ENCODE measurements at regions not wholly inside any gene's neighbourhood (a gene's known extent, or its start where the extent isn't known, plus 50 kb on each side); places are given as distances from the start of the nearest gene placed in this dataset.

- Histone ChIP-seq H3K4me3 (ENCODE audit: low read length in 3 of 3) (no peak overlapping the region), H3K9ac (ENCODE audit: low read length in 3 of 3) (no peak overlapping the region), H3K36me3 (ENCODE audit: control insufficient read depth in 2 of 3, insufficient read depth in 3 of 3, low read length in 3 of 3) (no peaks in the 10 kb centered on the region), H3K27me3 (ENCODE audit: control insufficient read depth, insufficient read depth, low read length) (no peaks in the 10 kb centered on the region), H3K27ac (ENCODE audit: low read depth in 2 of 2, low read length in 2 of 2) (no peak overlapping the region), H3K4me1 (ENCODE audit: control insufficient read depth in 2 of 3, insufficient read depth in 2 of 3, low read depth in 1 of 3, low read length in 3 of 3) (peaks cover 0 to 5% (median 4%) of the 10 kb centered on the region in 3 donors), H3K9me3 (ENCODE audit: control insufficient read depth in 2 of 3, insufficient read depth in 1 of 3, low read length in 3 of 3) (no peaks in the 10 kb centered on the region)
- peak in 4 of 5 donors; percentile 74 to 82 (median 78) for DNase-seq
- TF ChIP-seq, protein P1, sequence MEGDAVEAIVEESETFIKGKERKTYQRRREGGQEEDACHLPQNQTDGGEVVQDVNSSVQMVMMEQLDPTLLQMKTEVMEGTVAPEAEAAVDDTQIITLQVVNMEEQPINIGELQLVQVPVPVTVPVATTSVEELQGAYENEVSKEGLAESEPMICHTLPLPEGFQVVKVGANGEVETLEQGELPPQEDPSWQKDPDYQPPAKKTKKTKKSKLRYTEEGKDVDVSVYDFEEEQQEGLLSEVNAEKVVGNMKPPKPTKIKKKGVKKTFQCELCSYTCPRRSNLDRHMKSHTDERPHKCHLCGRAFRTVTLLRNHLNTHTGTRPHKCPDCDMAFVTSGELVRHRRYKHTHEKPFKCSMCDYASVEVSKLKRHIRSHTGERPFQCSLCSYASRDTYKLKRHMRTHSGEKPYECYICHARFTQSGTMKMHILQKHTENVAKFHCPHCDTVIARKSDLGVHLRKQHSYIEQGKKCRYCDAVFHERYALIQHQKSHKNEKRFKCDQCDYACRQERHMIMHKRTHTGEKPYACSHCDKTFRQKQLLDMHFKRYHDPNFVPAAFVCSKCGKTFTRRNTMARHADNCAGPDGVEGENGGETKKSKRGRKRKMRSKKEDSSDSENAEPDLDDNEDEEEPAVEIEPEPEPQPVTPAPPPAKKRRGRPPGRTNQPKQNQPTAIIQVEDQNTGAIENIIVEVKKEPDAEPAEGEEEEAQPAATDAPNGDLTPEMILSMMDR (IDR thresholded peaks at IDR 0.05; ENCODE audit: borderline replicate concordance, extremely low read depth, insufficient read depth), result no peak
- intact Hi-C loops (cut with DNase I), result no loop called here
- FAIRE-seq, result no peak
Measured at GRCh38 chr1:10890491-10891071, 94.1 kb upstream of the CASZ1 start.

DNA sequence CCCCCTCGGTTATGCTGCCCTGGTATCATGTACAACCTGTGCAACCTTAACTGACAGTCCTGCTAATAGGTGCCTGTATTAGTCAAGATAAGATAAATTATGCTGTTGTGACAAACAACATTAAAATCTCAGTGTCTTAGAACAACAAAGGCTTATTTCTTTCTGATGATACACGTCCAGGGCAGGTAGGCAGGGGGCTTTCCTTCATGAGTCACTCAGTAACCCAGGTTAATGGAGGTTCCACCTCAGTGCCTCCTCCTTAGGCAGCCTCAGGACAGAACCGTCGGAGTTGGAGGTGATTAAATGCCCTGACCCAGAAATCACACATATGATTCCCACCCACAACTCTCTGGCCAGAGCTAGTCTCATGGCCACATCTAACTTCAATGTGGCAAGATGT is 94.6 kb upstream of the CASZ1 start:
- no peak overlapping the region for H3K4me3 ChIP-seq (ENCODE audit: low read length in 3 of 3)
- H3K27me3 ChIP-seq (ENCODE audit: control insufficient read depth, insufficient read depth, low read length), result no peaks in the 10 kb centered on the region
- FAIRE-seq (no peak), DNase-seq (peak in 3 of 5 donors; percentile 61 to 81 (median 79))
- H3K9ac ChIP-seq (ENCODE audit: low read length in 3 of 3), result no peak overlapping the region
- no peaks in the 10 kb centered on the region for H3K36me3 ChIP-seq (ENCODE audit: control insufficient read depth in 2 of 3, insufficient read depth in 3 of 3, low read length in 3 of 3)
- TF ChIP-seq, protein P1 (IDR thresholded peaks at IDR 0.05; ENCODE audit: borderline replicate concordance, extremely low read depth, insufficient read depth), result no peak
- no peaks in the 10 kb centered on the region for H3K9me3 ChIP-seq (ENCODE audit: control insufficient read depth in 2 of 3, insufficient read depth in 1 of 3, low read length in 3 of 3)
- no peak overlapping the region for H3K27ac ChIP-seq (ENCODE audit: low read depth in 2 of 2, low read length in 2 of 2)
- peaks cover 0 to 5% (median 4%) of the 10 kb centered on the region in 3 donors for H3K4me1 ChIP-seq (ENCODE audit: control insufficient read depth in 2 of 3, insufficient read depth in 2 of 3, low read depth in 1 of 3, low read length in 3 of 3)
- intact Hi-C loops (cut with DNase I), result no loop called here

DNA sequence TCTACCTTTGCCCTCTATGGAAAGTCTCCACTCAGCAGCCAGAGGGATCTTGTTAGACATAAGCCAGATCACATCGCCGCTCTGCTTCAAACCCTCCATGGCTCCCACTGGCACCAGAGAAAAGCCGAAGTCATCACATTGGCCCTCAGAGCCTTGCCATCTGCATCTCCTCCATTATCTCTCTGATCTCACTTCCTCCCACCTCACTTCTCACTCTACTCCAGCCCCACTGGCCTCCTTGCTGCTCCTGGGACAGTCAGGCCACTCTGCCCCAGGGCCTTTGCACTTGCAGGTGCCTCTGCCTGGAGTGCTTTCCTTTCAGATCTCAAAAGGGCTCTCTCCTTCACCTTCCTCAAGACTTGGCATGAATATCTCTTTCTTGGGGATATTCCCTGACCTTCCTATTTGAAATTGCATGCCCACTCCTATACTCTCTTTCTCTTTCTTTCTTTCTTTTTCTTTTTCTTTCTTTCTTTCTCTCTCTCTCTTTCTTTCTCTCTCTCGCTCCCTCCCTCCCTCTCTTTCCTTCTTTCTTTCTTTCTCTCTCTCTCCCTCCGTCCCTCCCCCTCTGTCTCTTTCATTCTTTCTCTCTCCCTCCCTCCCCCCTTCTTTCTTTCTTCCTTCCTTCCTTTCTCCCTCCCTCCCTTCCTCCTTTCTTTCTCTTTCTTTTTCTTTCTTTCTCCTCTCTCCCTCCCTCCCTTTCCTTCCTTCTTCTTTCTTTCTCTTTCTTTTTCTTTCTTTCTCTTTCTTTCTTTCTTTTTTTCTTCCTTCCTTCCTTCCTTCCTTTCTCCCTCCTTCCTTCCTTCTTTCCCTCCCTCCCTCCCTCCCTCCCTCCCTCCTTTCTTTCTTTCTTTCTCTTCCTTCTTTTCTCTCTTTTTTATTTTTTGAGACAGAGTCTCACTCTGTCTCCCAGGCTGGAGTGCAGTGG is 96.0 kb upstream of the CASZ1 start:
- intact Hi-C loops (cut with DNase I), result no loop called here
- Histone ChIP-seq H3K9me3 (ENCODE audit: control insufficient read depth in 2 of 3, insufficient read depth in 1 of 3, low read length in 3 of 3) (no peaks in the 10 kb centered on the region), H3K9ac (ENCODE audit: low read length in 3 of 3) (no peak overlapping the region), H3K27me3 (ENCODE audit: control insufficient read depth, insufficient read depth, low read length) (no peaks in the 10 kb centered on the region), H3K4me3 (ENCODE audit: low read length in 3 of 3) (no peak overlapping the region), H3K4me1 (ENCODE audit: control insufficient read depth in 2 of 3, insufficient read depth in 2 of 3, low read depth in 1 of 3, low read length in 3 of 3) (peaks cover 0 to 5% (median 4%) of the 10 kb centered on the region in 3 donors), H3K36me3 (ENCODE audit: control insufficient read depth in 2 of 3, insufficient read depth in 3 of 3, low read length in 3 of 3) (no peaks in the 10 kb centered on the region), H3K27ac (ENCODE audit: low read depth in 2 of 2, low read length in 2 of 2) (no peak overlapping the region)
- DNase-seq (no peak), FAIRE-seq (no peak)
- TF ChIP-seq, protein P1 (IDR thresholded peaks at IDR 0.05; ENCODE audit: borderline replicate concordance, extremely low read depth, insufficient read depth), result no peak
